Psoas muscle (tissue), 7 donors: ENCODE measurements at regions not wholly inside any gene's neighbourhood (a gene's known extent, or its start where the extent isn't known, plus 50 kb on each side); places are given as distances from the start of the nearest gene placed in this dataset.
A peak's percentile ranks its signal among the peaks of the same experiment; 100 is the strongest.

Experiments used
- ATAC-seq, 4 donors: fragments of 200-7000 bp; cut with Tn5 transposase; one replicate each; pipeline ENCODE4 v1.9.1; 2020; ENCODE audit warnings: moderate library complexity in 3 of 4, mild to moderate bottlenecking in 2 of 4
- DNase-seq, 2 donors: peaks; one replicate each; pipeline ENCODE4 v3.0.0-alpha.2; 2020
- H3K27ac ChIP-seq: fragments of 200-600 bp; one replicate; pipeline ENCODE4 v1.8.0; 2022
- H3K27me3 ChIP-seq, 3 donors: fragments of 200-600 bp in 1 of 3; one replicate each; pipeline versions ENCODE4 v1.6.1 to v1.8.0; 2013 to 2022; ENCODE audit warnings: low read length in 2 of 3, mild to moderate bottlenecking in 2 of 3, moderate library complexity in 1 of 3; ENCODE audit not compliant: insufficient read depth in 3 of 3
- H3K36me3 ChIP-seq, 2 donors: fragments of 200-600 bp in 1 of 2; one replicate each; pipeline versions ENCODE4 v1.6.1 to v1.8.0; 2013 to 2022; ENCODE audit warnings: low read depth in 1 of 2, mild to moderate bottlenecking in 1 of 2, moderate library complexity in 1 of 2; ENCODE audit not compliant: insufficient read depth in 1 of 2
- H3K4me1 ChIP-seq: fragments of 200-600 bp; one replicate; pipeline ENCODE4 v1.8.0; 2022
- H3K4me3 ChIP-seq: fragments of 200-600 bp; one replicate; pipeline ENCODE4 v1.8.0; 2022; ENCODE audit warnings: mild to moderate bottlenecking
- H3K9me3 ChIP-seq: fragments of 200-600 bp; one replicate; pipeline ENCODE4 v1.8.0; 2022
- WGBS, 3 donors: extraction: QIAGEN DNeasy Blood & Tissue Kit; methylation state at CpG; one replicate each; pipeline versions ENCODE4 v1.1.6 to v1.1.7; 2013; 5-methylcytosine and 5-hydroxymethylcytosine counted together
- intact Hi-C, 2 donors: fragments of 100-400 bp; cut with DNase I; formaldehyde crosslinking; loops; one replicate each; pipeline versions ENCODE4 v1.11.0 to v1.14.2; 2022
- TF ChIP-seq, protein P1 (sequence below): fragments of 200-600 bp; IDR thresholded peaks from one replicate; pipeline ENCODE4 v1.8.0; 2022; ENCODE audit warnings: antibody characterized with exemption
- donor health status: healthy with polysubstance abuse.
- donor health status: DM: no; HTN: no; CAD: no; lungs with moderate emphysema.
- donor health status: Bipolar disorder and iron deficiency.
- donor health status: healthy.
- donor health status: DM: yes; HTN: yes; CAD: no.
- donor health status: DM: no; HTN: no; CAD: no.
- donor health status: DM: yes; HTN: yes; CAD: no.

DNA sequence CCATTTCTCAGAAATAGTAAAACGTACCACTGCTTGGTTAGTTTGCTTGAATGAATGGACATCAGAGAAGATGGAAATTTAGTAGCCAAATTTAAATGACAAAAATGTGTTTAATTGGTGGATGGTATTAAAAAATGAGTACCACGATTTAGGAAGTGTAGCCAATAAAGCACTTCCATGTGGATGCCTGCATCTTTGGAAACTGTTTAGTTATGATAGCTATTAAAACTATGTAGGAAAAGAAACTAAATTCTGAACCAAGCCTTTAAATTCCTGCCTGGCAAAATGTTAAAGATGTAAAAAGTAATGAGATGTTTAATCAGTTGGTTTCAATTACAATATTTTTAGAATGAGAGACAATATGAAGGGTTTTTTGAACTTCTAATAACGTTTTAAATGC, 94.8 kb downstream of the NUDT12 start:
- H3K27me3 ChIP-seq: no peaks in the 10 kb centered on the region
- ATAC-seq: no peak
- intact Hi-C loops: no loop called here

DNA sequence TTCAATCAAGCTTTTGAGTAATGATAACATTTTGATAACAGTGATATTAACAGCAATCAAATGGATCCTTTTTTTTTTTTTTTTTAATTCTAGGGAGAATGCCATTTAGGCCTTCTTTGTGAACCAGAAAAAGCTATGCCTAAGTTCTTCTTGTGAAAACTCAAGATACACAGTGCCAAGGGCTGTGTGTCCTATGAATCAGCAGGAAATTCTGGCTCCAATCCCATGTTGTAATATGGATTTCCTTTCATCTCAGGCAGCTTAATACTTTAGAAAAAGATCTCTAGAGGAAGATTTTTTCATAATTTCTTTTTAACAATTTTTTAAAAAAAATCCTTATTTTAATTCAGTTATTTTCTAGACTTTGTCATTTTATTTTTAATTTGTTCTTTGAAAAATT, 96.1 kb downstream of the NUDT12 start:
- DNase-seq: no peak
- intact Hi-C loops: no loop called here

More for the DNA sequence above, 94.8 kb downstream of the NUDT12 start:
- H3K9me3 ChIP-seq: no peaks in the 10 kb centered on the region
- TF ChIP-seq, protein P1, sequence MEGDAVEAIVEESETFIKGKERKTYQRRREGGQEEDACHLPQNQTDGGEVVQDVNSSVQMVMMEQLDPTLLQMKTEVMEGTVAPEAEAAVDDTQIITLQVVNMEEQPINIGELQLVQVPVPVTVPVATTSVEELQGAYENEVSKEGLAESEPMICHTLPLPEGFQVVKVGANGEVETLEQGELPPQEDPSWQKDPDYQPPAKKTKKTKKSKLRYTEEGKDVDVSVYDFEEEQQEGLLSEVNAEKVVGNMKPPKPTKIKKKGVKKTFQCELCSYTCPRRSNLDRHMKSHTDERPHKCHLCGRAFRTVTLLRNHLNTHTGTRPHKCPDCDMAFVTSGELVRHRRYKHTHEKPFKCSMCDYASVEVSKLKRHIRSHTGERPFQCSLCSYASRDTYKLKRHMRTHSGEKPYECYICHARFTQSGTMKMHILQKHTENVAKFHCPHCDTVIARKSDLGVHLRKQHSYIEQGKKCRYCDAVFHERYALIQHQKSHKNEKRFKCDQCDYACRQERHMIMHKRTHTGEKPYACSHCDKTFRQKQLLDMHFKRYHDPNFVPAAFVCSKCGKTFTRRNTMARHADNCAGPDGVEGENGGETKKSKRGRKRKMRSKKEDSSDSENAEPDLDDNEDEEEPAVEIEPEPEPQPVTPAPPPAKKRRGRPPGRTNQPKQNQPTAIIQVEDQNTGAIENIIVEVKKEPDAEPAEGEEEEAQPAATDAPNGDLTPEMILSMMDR: no peak
- no peak for DNase-seq
- no peak overlapping the region for H3K4me3 ChIP-seq
- 77 to 85% (median 84%) methylated on average over 3 of the region's 3 CpGs for WGBS, 3 donors
- H3K27ac ChIP-seq: no peak overlapping the region
- H3K36me3 ChIP-seq: no peaks in the 10 kb centered on the region
- H3K4me1 ChIP-seq: peaks cover 29% of the 10 kb centered on the region

DNA sequence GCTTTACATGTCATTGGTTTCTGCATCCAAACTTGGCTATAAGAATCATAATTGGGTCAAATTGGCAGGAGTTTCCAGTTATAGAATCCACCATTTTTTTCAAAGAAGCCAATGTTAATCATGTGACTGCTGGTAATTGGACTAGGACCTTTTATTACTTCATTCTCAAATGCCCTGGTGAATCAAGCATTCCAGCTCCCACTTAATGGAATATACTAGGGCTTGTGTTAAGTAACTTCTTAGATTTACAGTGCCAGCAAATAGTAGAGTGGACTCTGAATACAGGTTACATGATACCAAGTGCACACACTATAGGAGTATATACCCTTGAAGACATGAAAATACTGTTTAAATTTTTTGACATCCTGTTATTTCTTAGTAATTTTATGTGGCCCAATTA, 96.7 kb downstream of the NUDT12 start:
- H3K36me3 ChIP-seq: no peaks in the 10 kb centered on the region
- peaks cover 19% of the 10 kb centered on the region for H3K4me1 ChIP-seq
- no peaks in the 10 kb centered on the region for H3K9me3 ChIP-seq
- no peaks in the 10 kb centered on the region for H3K27me3 ChIP-seq
- TF ChIP-seq, protein P1: no peak
- intact Hi-C loops: no loop called here
- ATAC-seq (peak; percentile 36 to 65 (median 58)), DNase-seq (no peak)
- peak overlapping the region; percentile 71 for H3K27ac ChIP-seq
- no peak overlapping the region for H3K4me3 ChIP-seq

More for the DNA sequence above, 96.1 kb downstream of the NUDT12 start:
- no peaks in the 10 kb centered on the region for H3K9me3 ChIP-seq
- no peak overlapping the region for H3K4me3 ChIP-seq
- H3K4me1 ChIP-seq: peaks cover 19% of the 10 kb centered on the region
- H3K27ac ChIP-seq: peak overlapping the region; percentile 71
- H3K36me3 ChIP-seq: no peaks in the 10 kb centered on the region
- H3K27me3 ChIP-seq: no peaks in the 10 kb centered on the region
- ATAC-seq: peak; percentile 39 to 82 (median 74)
- TF ChIP-seq, protein P1: no peak

DNA sequence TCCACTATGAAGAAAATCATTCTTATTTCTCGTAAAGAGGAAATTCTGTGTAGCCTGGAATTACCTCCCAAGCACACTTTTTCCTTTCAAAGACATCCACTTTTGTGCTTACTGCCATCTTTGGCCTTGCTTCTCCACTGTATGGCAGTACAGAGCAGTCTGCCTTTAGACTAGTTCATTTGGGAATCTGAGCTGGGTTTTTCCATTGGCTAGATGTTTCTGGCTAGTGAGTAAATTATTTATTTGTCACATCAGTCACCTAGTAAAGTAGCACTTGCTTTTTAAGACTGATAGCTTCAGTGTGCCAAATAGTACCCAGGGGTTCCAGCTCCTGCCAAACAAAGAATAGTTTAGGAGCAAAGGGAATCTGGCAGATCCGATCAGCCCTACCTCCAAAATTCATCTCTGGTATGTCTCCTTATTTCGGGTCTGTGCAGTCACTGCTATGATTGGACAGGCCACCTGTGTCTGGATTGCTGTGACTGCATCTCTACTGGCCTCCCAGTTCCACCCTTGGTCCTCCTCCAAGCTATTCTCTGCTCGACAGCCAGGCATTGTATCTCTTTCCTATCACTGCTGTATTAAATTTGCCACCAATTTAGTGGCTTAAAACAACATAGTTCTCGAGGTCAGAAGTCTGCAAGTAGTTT, 97.6 kb downstream of the NUDT12 start:
- H3K27me3 ChIP-seq: no peaks in the 10 kb centered on the region
- TF ChIP-seq, protein P1: peak; percentile 49
- no peak overlapping the region for H3K4me3 ChIP-seq
- intact Hi-C loops: no loop called here
- ATAC-seq (peak; percentile 74 to 85 (median 82)), DNase-seq (no peak)
- peak overlapping the region; percentile 71 for H3K27ac ChIP-seq
- WGBS, 3 donors: 29 to 43% (median 33%) methylated on average over 5 of the region's 5 CpGs
- H3K9me3 ChIP-seq: no peaks in the 10 kb centered on the region
- H3K4me1 ChIP-seq: peaks cover 19% of the 10 kb centered on the region
- H3K36me3 ChIP-seq: no peaks in the 10 kb centered on the region

DNA sequence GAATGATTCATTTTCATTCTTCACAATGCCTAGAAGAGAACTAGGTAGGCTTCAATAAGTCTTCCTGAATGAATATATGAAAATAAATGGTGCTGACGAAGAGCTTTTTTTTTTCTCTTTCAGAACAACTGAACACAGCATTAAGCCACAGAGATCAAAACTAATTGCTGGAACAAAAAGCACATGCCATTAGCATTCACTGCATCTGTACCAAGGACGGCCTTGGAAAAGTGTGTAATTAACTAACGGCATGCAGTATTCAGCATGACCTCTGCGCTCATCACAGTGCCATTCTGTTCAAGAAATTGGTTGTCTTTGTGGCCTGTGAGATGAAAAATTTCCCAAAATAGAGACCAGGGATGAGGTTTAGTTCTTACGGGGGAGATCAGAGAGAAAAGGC, 99.3 kb downstream of the NUDT12 start:
- Histone ChIP-seq H3K27me3 (no peaks in the 10 kb centered on the region), H3K4me1 (peaks cover 19% of the 10 kb centered on the region), H3K9me3 (no peaks in the 10 kb centered on the region), H3K36me3 (no peaks in the 10 kb centered on the region), H3K27ac (no peak overlapping the region), H3K4me3 (no peak overlapping the region)
- 78 to 85% (median 79%) methylated on average over 5 of the region's 5 CpGs for WGBS, 3 donors
- DNase-seq (no peak), ATAC-seq (no peak)
- TF ChIP-seq, protein P1: no peak
- intact Hi-C loops: no loop called here
